HPDE6-E6E7 (cell line): ENCODE measurements at regions not wholly inside any gene's neighbourhood (a gene's known extent, or its start where the extent isn't known, plus 50 kb on each side); places are given as distances from the start of the nearest gene placed in this dataset.

ENCODE experiments used
- DNase-seq: peaks from one replicate; pipeline ENCODE4 v3.0.0; 2011; ENCODE audit warnings: missing footprints; ENCODE audit errors: extremely low spot score

DNA sequence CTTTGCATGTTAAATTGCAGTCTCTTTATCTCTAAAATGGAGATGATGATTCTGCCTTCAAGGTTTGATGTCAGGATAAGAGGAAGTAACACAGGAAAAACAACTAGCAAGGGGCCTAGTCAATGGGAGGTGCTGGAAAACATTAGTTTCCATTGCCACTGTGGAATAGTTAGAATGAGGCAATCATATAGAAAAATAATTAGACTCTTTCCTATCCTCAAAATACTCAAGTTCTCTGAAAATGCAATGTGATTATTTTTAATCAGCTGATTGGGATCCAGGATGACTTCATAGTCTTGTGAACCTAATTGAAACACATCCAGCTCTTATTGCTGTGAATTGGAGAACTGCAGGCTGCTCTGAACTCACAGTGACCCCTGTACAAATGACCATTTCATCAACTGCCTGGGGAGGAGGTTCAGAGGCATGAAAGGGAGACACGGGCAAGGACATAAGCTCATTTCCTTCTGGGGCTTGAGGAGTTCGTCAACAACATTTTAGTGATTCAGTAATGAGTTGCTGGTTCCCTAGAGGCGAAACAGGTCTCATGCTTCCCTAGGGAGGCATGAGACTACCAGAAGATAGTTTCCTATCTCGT lies 422.5 kb downstream of the LPIN1 start:
- DNase-seq = no peak

DNA sequence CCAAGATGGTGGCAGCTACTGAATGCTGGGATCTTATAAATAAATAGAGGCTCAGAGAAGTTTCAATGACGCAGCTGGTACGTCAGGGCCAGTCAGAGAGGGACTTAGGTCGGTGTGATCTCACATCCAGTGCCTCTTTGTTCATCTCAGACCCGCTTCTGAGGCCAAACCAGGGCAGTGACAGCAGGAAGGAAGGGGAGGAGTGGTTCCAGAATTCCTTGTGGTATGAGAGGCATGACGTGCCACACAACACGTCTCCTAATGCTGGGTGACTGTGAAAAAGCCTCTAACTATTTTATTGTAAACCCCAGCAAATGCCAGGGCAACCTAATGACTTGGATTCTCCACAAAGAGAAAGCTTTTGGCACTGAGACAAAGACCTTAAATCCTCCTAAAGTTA lies 423.3 kb downstream of the LPIN1 start:
- no peak for DNase-seq

DNA sequence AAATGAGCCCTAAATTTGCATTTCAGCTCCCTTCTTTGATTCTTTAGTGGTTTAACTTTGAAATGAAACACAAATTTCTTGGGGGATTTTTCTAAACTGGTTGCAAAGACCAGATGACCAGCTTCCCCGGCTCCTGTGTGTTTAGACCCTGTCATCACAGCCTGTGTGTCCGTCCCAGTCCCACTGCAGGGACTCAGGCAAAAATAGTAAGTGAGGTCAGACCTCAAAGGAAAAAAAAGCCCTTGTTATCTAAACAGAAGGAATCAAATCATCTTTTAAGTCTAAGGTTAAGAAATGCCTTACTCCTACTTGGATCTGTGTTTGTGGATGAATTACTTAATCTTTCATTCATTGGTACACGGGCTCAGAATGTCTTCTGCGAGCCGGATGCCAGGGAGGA lies 423.7 kb downstream of the LPIN1 start:
- DNase-seq = no peak

DNA sequence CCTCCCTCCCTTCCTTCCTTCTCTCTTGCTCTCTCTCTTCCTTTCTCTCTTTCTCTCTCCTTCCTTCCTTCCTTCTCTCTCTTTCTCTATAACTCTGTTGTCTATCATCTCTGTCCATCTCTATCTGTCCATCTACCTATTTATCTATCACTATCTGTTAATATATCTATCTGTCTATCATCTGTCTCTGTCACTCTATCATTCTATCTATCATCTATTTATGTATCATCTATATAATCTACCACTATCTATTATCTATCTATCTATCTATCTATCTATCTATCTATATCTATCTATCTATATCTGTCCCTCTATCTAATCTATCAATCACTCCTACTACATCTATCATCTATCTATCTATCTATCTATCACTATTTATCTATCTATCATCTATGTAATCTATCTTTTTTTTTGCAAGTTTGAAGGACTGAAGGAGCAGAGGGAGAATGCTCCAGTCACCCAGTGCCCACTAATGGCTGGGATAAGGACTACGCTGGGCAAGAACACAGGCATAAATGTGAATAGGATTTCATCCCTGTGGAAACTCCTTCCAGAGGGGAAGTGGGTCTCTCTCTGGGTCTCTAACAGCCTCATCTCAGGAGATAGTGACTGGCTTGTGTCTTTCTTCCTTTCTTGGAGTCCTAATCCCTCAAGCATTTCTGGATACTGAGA lies 427.0 kb downstream of the LPIN1 start:
- no peak for DNase-seq

DNA sequence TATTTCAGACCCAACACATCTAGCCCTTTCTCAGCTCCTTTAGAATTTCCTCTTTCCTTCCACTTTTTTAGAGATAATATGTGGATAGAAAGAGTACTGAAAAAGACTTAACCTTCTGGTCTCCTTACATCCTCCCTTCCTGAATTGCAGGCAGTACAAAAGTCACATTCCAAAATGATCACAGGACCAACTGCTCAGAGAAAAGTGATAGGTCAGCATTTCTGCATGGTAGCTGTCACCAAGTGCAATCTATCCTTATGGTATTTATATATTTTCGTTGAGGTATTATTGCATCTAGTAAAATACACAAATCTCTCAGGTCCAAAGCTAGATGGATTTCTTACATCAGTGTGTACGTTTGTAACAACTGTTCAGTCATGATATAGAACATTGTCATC lies 427.5 kb downstream of the LPIN1 start:
- no peak for DNase-seq

DNA sequence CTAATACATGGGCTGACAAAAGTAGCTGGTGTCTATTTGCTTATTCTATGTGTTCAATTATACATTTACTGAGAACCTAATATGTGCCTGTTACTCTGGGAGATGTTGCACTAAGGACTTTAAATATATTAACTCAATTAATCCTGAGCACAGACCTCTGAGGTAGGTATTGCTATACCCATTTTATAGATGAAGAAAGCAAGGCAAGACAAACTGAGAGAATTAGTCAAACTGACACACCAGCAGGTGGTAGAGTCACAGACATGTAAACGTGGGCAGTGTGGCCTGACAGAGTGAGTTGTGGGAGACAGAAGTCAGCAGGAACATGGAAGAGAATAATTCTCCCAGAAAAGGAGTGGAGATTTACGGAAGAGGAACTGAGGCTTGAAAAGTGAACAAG lies 428.9 kb downstream of the LPIN1 start:
- no peak for DNase-seq

DNA sequence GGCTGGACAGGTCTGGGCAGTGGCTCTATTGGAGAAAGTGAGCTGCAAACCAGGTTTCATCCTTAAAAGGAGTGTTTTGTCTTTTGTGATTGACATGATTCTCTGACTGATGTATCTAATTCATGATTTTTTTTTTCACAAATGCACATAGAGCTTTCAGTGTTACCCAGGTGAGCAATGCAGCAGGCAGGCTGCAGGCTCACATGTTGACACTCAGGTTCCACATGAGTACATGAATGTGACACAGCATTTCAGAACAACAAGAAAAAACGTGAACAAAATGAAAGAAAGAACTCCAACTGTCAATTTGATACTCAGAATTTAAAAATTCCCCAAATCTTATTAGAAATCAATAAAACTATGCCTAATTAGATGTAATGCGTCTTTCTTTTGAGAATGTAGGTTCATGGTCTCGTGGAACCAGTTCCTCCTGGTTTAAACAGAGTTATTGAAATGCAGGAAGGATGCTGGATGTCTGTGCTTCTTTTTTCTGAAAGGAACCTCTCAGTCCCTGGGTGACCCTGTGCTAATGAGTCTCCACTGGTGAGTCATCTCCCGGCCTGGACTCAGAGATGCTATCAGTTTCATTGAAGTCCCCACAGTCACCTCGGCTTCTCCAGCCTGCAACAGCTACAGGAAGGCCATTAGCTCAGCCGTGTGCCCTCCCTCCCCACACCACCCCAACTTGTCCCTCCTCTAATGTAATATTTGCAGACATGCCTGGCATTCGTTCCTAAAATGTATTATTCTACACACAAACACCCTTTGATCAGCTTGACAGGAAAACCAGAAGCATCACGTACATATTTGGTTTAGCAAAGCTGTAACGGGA lies 430.4 kb downstream of the LPIN1 start:
- DNase-seq = peak; percentile 46

DNA sequence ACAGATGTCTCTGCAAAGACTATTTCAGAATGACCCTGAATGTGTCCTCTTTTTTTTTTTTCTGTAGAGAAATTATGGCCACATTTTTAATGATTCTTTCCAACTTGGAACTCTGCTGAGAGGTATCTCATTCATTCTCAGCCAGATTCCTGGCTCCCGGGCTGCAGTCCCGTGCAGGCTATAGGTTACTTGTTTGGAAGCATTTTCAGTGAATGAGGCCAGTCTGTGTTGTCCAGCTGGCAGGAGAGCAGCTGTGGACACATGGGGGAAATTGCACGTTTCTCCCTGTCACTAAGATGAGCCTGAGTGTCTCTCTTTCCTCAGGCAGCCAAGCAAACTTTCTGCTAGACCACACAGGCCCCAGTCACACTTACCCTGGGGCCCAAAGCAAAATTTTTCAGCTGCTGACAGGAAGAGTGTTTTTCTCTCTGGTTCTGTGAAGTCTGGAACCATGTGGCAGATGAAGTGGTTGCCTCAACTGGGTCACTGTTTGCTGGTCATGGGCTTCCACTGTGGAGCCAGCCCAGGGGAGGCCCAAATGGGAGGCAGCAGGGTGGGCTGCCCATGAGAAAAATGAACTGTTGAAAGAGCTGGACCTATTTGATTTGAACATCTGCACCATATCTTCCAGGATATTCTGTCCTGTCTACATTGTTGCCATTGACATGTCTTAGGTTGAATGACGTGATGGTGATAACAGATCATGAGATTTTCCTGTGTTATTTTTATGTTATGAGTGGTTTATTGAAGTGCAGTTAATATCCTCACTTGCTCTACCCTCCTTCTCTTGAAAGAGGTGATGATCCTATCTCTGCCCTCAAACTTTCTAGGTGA lies 431.2 kb downstream of the LPIN1 start:
- no peak for DNase-seq

DNA sequence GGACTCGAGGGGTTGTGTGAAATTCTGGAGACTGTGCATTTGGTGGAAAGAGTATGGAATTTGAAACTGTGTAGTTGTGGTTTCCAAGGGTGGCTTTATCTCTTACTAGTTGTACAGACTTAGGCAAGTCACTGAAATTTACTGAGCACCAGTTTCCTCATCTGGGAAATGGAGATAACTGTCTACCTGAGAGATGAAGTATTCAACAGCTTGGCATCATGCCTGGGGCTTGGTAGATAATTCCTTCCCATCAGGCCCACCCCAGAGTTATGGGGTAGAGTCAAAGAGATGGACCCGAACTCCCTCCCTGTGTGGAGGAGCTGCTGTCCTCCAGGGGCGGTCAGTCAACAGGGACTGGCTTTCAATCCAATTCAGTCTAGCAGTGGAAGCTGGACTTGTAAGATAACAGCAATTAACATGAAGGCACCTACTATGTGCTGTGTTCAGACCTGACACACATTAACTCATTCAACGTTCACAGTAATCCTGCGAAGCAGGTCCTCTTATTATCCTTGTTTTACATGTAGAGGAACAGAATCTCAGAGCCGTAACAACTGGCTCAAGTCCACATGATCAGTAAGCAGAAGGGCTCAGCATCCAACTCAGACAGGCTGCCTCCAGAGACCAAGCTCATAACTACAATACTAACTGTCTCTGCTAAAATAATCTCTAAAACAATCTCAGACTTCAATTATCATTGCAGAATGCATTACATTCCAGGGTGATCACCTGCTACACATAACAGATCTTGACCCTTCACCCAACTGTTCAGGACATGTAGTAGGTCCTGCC lies 432.1 kb downstream of the LPIN1 start:
- no peak for DNase-seq

DNA sequence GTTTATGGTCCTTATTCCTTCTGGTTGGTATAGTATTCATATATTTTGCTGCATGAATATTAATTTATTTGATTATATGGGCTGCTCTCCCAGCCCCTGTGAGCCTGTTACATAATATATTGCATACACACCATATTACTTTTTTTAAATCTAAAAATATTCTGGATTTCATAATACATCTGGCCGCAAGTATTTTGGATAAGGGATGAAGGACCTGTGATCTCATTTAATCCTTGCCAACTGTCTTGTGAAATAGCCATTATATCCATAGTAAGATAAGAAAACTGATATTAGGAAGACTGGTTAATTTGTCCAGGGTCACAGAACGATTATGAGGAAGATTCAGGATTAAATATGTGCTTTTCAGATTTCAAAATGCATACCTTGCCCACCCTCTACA lies 433.6 kb downstream of the LPIN1 start:
- no peak for DNase-seq

DNA sequence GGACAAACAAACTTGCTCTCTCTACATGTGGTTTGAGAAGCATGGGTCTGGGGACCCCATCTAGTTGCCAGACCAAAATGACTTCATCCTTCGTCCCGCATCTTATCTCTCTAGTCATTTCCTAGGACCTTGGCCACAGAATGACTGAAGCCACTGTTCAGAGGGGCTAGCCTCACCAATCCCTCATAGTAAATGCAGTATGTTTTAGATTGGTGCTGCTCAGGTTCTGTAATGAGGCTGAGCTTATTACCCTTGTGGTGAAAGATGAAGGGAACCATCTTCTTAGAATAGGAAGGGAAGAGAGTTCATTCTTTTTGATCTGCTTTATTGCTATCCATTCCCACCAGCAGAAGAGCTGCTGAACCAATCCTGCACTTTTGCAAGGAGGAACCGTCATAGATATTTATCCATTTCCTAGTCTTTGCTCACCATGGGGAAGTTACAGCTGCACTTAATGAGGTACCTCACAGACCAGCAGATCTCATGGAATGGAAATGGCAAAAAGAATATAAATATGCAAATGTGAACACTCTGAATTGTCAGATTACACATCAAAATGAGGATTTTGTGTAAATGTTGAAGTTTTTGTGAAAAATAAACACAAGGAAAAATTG lies 436.7 kb downstream of the LPIN1 start:
- no peak for DNase-seq

DNA sequence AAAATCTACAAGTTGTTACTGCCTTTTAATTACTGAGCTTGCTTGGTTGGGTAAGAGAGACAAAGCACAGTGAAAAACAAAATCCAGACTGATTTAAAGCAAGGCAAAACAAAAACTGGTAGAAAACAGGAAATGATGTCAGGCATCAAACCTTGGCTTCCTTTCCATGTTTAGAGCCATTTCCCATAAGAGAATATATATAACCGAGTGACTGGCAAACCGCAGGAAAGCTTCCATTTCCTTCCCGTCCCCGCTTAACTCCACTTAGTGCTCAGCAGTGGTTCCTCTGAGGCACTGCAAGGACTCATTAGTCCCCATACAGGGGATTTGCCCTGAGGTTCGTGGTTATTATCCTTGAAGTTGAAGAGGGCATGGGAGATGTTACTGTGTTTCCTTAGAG lies 446.3 kb downstream of the LPIN1 start:
- DNase-seq = no peak

DNA sequence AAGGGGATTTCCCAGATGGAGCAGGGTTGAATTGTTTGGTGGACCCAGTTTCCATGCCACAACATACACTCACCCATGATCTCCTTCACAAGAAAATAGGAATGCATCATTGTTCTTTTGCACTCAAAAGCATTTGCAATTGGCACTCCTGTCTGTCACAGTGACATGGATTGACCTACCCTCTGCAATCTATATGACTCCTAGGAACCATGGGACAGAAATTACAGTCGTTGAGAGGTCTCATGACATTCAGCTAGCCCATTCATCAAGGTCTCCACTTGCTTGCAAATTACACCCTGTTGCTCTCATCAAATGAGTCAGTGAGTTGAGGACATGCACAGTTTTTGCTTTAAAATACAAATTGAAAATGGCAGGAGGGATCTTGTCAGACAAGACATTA lies 448.5 kb downstream of the LPIN1 start:
- DNase-seq = no peak

DNA sequence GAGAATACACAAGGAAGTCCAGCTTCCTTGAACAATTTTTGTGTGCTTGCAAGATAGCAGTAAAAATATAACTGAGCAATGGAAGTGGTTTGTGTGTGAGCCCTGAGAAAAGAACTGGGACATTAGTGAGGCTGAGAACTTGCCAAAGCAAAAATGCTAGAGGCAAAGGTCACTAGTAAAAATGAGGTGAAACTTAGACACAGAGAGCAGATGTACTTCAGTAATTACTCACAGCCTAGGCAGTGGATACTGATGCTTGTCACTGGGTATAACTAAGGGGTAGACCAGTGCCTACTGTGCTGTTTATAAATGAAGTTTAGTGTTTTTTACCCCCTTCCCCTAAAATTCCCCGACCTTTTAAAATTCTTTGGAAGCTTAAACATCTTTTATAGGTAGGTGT lies 450.1 kb downstream of the LPIN1 start:
- no peak for DNase-seq

DNA sequence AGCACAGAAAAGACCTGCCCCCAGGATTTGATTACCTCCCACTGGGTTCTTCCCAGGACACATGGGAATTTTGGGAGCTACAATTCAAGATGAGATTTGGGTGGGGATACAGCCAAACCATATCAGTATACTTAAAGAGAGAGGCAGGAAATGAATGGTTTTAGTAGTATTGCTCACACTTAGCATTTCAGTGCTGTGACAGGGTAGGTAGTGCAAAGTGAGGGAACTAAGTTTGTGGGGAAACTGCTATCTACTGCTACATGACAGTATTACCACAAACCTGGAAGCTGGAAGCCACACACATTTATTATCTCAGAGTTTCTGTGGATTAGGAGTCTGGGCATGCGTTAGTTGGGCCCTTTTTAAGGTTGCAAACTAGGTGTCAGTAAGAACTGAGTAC lies 450.7 kb downstream of the LPIN1 start:
- no peak for DNase-seq

DNA sequence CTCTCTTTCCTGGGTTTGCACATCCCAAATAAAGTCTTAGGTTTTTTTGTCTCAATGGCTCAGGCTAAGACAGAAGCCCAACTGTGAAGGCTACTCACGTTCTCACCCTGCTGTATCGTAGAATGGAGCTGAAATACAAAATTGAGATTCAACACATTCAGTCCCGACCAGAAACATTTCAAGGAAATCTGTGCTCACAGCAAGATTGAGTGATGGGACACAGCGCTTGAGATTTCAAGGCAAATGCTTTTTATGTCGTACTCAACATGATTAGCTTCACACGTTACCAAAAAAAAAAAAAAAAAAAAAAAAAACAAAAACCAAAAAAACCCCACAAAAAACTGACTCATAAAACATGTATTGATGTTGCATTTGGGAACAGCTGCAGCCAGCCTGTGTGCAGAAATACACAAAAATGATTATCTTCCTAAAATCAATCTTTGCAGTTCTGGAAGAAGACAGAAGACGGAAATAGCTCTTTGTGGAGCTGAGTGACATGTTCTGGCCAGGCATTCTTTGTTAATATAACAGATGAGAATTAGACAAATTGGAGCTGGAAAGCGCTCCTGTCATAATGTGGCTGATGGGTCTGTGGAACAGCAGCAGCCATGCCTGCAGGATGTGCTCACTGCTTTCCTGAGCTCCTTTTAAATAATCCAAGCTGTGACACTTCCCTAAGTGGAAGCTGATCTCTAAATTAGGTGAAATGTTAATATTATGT lies 453.2 kb downstream of the LPIN1 start:
- DNase-seq = no peak

DNA sequence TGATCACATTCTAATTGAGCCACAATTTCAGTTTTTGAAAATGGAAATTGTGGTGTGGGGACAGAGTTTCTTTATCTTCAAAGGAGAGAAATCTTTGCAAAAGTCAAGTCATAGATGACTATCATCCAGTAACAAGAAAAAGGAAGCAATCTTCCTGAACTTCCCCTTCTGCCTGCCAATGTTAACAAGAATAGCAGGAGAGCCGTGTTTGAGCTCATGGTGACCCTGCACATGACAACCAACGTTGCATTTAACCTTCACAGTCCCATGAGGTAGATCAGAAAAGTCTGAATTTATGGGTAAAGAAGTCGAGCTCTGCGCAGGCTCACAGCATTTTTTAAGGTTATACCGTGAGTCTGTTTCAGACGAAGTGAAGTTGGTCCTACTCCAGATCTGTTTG lies 454.9 kb downstream of the LPIN1 start:
- DNase-seq = no peak

DNA sequence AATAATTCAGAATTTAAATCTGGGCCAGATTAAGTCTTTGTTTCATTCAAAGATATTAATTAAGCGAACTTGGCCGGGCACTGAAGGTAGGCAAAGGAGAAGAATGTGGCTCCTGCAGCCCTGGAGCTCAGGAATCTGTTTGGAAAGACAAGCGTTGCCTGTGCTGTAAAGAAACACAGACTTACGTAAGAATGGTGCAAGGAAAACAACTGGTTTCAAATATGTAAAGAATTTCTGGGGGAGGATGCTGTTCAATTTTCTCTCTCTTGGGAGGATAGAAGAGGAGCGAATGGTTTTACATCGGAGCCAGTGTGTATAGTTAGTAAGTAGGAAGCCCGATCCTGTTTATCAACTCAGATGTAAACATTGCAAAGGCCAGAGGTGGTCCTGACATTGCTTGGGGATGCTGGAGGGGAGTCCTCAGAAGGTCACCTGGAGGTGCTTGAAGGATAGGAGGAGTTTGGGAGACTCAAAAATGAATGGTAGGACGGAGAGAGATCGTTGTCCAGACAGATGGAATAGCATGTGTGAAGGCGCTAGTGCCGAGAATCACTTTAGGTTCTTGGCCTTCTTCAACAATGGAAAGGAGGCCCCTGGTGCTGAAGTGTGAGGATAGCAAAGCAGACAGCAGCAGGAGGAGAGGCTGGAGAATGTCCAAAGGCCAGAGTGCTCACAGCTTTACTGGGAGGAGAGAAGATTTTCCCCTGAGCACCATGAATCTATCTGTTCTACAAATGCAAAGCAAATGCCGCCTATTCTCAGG lies 456.1 kb downstream of the LPIN1 start:
- DNase-seq = no peak

DNA sequence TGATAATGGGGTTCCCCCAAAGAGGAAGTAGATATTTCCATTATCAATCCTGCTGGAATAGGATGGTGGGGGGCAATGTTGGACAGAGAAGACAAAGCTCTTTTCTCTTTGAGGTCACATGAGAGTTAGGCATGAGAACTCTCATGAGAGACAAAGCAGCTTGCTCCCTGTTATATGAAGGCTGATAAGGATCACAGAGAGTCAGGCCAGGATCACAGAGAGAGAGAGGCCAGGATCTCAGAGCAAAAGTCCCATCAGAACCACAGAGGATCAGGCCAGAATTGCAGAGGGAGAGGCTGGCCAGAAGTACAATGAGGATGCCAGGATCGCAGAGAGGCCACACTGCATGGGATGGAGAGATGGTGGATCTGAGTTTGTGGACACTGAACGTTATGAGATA lies 457.1 kb downstream of the LPIN1 start:
- DNase-seq = no peak

DNA sequence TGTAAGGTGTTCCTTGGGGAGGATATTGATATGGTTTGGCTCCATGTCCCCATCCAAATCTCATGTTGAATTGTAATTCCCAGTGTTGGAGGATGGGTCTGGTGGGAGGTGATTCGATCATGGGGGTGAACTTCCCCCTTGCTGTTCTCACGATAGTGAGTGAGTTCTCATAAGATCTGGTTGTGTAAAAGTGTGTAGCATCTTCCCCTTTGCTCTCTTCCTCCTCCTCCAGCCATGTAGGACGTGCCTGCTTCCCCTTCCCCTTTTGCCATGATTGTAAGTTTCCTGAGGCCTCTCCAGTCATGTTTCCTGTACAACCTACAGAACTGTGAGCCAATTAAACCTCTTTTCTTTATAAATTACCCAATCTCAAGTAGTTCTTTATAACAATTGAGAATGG lies 458.7 kb downstream of the LPIN1 start:
- no peak for DNase-seq
